ENCODE measurements at regions not wholly inside any gene's neighbourhood (a gene's known extent, or its start where the extent isn't known, plus 50 kb on each side); places are given as distances from the start of the nearest gene placed in this dataset.
A peak's percentile ranks its signal among the peaks of the same experiment; 100 is the strongest.

DNA sequence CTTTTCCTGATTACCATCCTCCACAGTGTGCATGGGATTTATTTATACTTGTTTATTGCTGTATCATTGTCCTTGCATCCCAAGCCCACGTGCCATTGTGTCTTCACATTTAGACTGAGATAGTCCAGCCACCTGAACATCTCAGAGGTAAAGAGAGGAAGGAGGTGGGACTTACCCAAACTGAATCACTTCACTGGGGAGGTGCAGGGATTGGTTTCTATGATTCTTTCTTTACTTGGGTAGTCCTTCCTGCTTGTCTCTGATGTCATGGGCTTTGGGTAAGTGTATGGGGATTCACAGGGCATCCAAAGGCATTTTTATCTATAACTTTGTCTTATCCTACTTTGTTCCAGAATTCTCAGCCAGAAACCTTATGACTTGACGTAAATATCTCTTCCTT lies 141.5 kb upstream of the UMPS start:
- no peaks in the 10 kb centered on the region for H3K27me3 ChIP-seq (ENCODE audit: control insufficient read depth in 4 of 4, insufficient read depth in 4 of 4, low read length in 3 of 4)
- no peak overlapping the region for H3K4me3 ChIP-seq (ENCODE audit: low read depth in 1 of 3, low read length in 3 of 3)
- 96% methylated on average over 2 of the region's 2 CpGs for WGBS
- H3K4me1 ChIP-seq (ENCODE audit: control insufficient read depth in 4 of 4, insufficient read depth in 4 of 4, low read length in 3 of 4): peaks cover 7 to 50% (median 29%) of the 10 kb centered on the region in 4 donors
- no peak for DNase-seq (ENCODE audit: low spot score)
- no peaks in the 10 kb centered on the region for H3K36me3 ChIP-seq (ENCODE audit: control insufficient read depth in 4 of 4, insufficient read depth in 3 of 4, low read depth in 1 of 4, low read length in 3 of 4)
- no peaks in the 10 kb centered on the region for H3K9me3 ChIP-seq (ENCODE audit: control insufficient read depth in 4 of 4, low read length in 3 of 4)
- no peak overlapping the region for H3K27ac ChIP-seq (ENCODE audit: low read depth in 1 of 2, low read length in 2 of 2)
- TF ChIP-seq RAD21 (IDR thresholded peaks at IDR 0.05): no peak
- H3K9ac ChIP-seq (ENCODE audit: low read depth in 1 of 2, low read length in 2 of 2): no peak overlapping the region

DNA sequence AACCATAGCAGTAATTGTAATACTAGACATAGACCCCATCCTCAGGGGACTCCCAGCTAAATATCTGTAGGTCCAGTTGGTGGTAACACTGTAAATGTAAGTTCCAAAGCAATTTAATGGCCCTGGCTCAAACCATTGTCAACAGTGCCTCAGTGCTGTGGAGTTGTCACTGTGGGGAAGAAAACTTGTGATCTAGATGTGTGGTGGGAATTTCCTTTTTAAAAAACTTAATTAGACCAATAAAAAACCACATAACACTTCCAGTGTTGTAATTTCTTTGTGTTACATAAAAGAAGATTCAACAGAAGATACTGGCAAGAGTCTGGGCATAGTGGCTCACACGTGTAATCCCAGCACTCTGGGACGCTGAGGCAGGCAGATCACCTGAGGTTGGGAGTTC lies 138.6 kb upstream of the UMPS start:
- no peak for DNase-seq (ENCODE audit: low spot score)
- peaks cover 7 to 34% (median 18%) of the 10 kb centered on the region in 4 donors for H3K4me1 ChIP-seq (ENCODE audit: control insufficient read depth in 4 of 4, insufficient read depth in 4 of 4, low read length in 3 of 4)
- TF ChIP-seq RXRA (IDR thresholded peaks at IDR 0.05) (no peak), FOXA1 (IDR thresholded peaks at IDR 0.05) (no peak), RAD21 (IDR thresholded peaks at IDR 0.05) (no peak), NR2F2 (IDR thresholded peaks at IDR 0.05) (no peak), EGR1 (IDR thresholded peaks at IDR 0.05; ENCODE audit: low read depth in 2 of 2) (no peak), HNF4G (IDR thresholded peaks at IDR 0.05) (no peak), GABPA (IDR thresholded peaks at IDR 0.05 in 1 of 2, conservative IDR thresholded peaks at IDR 0.05 in 1 of 2) (no peak), TAF1 (conservative IDR thresholded peaks at IDR 0.05) (no peak), YY1 (IDR thresholded peaks at IDR 0.05) (no peak), FOXA2 (IDR thresholded peaks at IDR 0.05) (no peak), JUND (IDR thresholded peaks at IDR 0.05) (no peak), SP1 (IDR thresholded peaks at IDR 0.05) (no peak), HNF4A (conservative IDR thresholded peaks at IDR 0.05) (no peak)
- TF ChIP-seq, protein P1, sequence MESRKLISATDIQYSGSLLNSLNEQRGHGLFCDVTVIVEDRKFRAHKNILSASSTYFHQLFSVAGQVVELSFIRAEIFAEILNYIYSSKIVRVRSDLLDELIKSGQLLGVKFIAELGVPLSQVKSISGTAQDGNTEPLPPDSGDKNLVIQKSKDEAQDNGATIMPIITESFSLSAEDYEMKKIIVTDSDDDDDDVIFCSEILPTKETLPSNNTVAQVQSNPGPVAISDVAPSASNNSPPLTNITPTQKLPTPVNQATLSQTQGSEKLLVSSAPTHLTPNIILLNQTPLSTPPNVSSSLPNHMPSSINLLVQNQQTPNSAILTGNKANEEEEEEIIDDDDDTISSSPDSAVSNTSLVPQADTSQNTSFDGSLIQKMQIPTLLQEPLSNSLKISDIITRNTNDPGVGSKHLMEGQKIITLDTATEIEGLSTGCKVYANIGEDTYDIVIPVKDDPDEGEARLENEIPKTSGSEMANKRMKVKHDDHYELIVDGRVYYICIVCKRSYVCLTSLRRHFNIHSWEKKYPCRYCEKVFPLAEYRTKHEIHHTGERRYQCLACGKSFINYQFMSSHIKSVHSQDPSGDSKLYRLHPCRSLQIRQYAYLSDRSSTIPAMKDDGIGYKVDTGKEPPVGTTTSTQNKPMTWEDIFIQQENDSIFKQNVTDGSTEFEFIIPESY (IDR thresholded peaks at IDR 0.05): no peak
- TF ChIP-seq, protein P2, sequence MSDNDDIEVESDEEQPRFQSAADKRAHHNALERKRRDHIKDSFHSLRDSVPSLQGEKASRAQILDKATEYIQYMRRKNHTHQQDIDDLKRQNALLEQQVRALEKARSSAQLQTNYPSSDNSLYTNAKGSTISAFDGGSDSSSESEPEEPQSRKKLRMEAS (IDR thresholded peaks at IDR 0.05): no peak
- TF ChIP-seq, protein P3, sequence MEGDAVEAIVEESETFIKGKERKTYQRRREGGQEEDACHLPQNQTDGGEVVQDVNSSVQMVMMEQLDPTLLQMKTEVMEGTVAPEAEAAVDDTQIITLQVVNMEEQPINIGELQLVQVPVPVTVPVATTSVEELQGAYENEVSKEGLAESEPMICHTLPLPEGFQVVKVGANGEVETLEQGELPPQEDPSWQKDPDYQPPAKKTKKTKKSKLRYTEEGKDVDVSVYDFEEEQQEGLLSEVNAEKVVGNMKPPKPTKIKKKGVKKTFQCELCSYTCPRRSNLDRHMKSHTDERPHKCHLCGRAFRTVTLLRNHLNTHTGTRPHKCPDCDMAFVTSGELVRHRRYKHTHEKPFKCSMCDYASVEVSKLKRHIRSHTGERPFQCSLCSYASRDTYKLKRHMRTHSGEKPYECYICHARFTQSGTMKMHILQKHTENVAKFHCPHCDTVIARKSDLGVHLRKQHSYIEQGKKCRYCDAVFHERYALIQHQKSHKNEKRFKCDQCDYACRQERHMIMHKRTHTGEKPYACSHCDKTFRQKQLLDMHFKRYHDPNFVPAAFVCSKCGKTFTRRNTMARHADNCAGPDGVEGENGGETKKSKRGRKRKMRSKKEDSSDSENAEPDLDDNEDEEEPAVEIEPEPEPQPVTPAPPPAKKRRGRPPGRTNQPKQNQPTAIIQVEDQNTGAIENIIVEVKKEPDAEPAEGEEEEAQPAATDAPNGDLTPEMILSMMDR (IDR thresholded peaks at IDR 0.05; ENCODE audit: low read depth, low read length, missing input control): no peak
- TF ChIP-seq, protein P4, sequence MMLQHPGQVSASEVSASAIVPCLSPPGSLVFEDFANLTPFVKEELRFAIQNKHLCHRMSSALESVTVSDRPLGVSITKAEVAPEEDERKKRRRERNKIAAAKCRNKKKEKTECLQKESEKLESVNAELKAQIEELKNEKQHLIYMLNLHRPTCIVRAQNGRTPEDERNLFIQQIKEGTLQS (IDR thresholded peaks at IDR 0.05): no peak
- TF ChIP-seq, protein P5, sequence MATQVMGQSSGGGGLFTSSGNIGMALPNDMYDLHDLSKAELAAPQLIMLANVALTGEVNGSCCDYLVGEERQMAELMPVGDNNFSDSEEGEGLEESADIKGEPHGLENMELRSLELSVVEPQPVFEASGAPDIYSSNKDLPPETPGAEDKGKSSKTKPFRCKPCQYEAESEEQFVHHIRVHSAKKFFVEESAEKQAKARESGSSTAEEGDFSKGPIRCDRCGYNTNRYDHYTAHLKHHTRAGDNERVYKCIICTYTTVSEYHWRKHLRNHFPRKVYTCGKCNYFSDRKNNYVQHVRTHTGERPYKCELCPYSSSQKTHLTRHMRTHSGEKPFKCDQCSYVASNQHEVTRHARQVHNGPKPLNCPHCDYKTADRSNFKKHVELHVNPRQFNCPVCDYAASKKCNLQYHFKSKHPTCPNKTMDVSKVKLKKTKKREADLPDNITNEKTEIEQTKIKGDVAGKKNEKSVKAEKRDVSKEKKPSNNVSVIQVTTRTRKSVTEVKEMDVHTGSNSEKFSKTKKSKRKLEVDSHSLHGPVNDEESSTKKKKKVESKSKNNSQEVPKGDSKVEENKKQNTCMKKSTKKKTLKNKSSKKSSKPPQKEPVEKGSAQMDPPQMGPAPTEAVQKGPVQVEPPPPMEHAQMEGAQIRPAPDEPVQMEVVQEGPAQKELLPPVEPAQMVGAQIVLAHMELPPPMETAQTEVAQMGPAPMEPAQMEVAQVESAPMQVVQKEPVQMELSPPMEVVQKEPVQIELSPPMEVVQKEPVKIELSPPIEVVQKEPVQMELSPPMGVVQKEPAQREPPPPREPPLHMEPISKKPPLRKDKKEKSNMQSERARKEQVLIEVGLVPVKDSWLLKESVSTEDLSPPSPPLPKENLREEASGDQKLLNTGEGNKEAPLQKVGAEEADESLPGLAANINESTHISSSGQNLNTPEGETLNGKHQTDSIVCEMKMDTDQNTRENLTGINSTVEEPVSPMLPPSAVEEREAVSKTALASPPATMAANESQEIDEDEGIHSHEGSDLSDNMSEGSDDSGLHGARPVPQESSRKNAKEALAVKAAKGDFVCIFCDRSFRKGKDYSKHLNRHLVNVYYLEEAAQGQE (IDR thresholded peaks at IDR 0.05): no peak
- no peak overlapping the region for H3K9ac ChIP-seq (ENCODE audit: low read depth in 1 of 2, low read length in 2 of 2)
- H3K4me3 ChIP-seq (ENCODE audit: low read depth in 1 of 3, low read length in 3 of 3): no peak overlapping the region
- 46% methylated on average over 2 of the region's 2 CpGs for WGBS
- H3K9me3 ChIP-seq (ENCODE audit: control insufficient read depth in 4 of 4, low read length in 3 of 4): no peaks in the 10 kb centered on the region
- peak overlapping the region in 1 of 2 donors; percentile 8 for H3K27ac ChIP-seq (ENCODE audit: low read depth in 1 of 2, low read length in 2 of 2)
- no peaks in the 10 kb centered on the region for H3K27me3 ChIP-seq (ENCODE audit: control insufficient read depth in 4 of 4, insufficient read depth in 4 of 4, low read length in 3 of 4)
- H3K36me3 ChIP-seq (ENCODE audit: control insufficient read depth in 4 of 4, insufficient read depth in 3 of 4, low read depth in 1 of 4, low read length in 3 of 4): no peaks in the 10 kb centered on the region

Data from liver (tissue), 8 donors.